Natural killer cell (primary cell): ENCODE measurements at regions not wholly inside any gene's neighbourhood (a gene's known extent, or its start where the extent isn't known, plus 50 kb on each side); places are given as distances from the start of the nearest gene placed in this dataset.
A peak's percentile ranks its signal among the peaks of the same experiment; 100 is the strongest.

Source experiments
- ATAC-seq, 3 donors: fragments of 150-1000 bp in 2 of 3; fragments of 200-7000 bp in 1 of 3; cut with Tn5 transposase; 1 replicate in 1 of 3; 2 replicates in 2 of 3; pipeline ENCODE4 v1.10.0; 2021; ENCODE audit warnings: mild to moderate bottlenecking in 2 of 3, moderate library complexity in 2 of 3
- DNase-seq, 2 donors: peaks; one replicate each; pipeline versions ENCODE4 v3.0.0 to v3.0.0-alpha.2; 2013 to 2021; ENCODE audit warnings: mixed read lengths in 1 of 2
- H3K27ac ChIP-seq: one replicate; pipeline ENCODE4 v1.5.1; 2013; ENCODE audit warnings: mild to moderate bottlenecking, low read length
- H3K27me3 ChIP-seq: one replicate; pipeline ENCODE4 v1.6.1; 2013; ENCODE audit warnings: low read length; ENCODE audit not compliant: control insufficient read depth, insufficient read depth
- H3K36me3 ChIP-seq: one replicate; pipeline ENCODE4 v1.6.1; 2013; ENCODE audit warnings: low read length; ENCODE audit not compliant: control insufficient read depth, insufficient read depth
- H3K4me1 ChIP-seq: one replicate; pipeline ENCODE4 v1.6.1; 2013; ENCODE audit warnings: low read length; ENCODE audit not compliant: control insufficient read depth, insufficient read depth
- H3K4me3 ChIP-seq: one replicate; pipeline ENCODE4 v1.5.1; 2013; ENCODE audit warnings: low read length
- H3K9me3 ChIP-seq: one replicate; pipeline ENCODE4 v1.6.1; 2013; ENCODE audit warnings: low read length; ENCODE audit not compliant: control insufficient read depth, insufficient read depth
- H3K27ac Mint-ChIP-seq, 2 donors: one replicate each; pipeline ENCODE4 v1.8.0; 2022; ENCODE audit warnings: mild to moderate bottlenecking in 2 of 2, mixed read lengths in 2 of 2, moderate library complexity in 1 of 2
- H3K27me3 Mint-ChIP-seq, 2 donors: one replicate each; pipeline ENCODE4 v1.8.0; 2022; ENCODE audit warnings: low read depth in 2 of 2, mixed read lengths in 2 of 2
- H3K36me3 Mint-ChIP-seq: one replicate; pipeline ENCODE4 v1.8.0; 2022; ENCODE audit warnings: mixed read lengths
- H3K4me1 Mint-ChIP-seq, 2 donors: one replicate each; pipeline ENCODE4 v1.8.0; 2022; ENCODE audit warnings: mixed read lengths in 2 of 2
- H3K4me3 Mint-ChIP-seq: one replicate; pipeline ENCODE4 v1.8.0; 2022; ENCODE audit warnings: mild to moderate bottlenecking, moderate library complexity, mixed read lengths
- H3K9me3 Mint-ChIP-seq, 2 donors: one replicate each; pipeline ENCODE4 v1.8.0; 2022; ENCODE audit warnings: mixed read lengths in 2 of 2
- CTCF ChIP-seq: fragments of 200-600 bp; IDR thresholded peaks from one replicate; pipeline ENCODE4 v1.8.0; 2022; ENCODE audit warnings: antibody characterized with exemption
- WGBS: methylation state at CpG from one replicate; pipeline ENCODE4 v1.1.7; 2013; ENCODE audit warnings: missing lambda C conversion rate; ENCODE audit not compliant: insufficient coverage; 5-methylcytosine and 5-hydroxymethylcytosine counted together
- intact Hi-C: fragments of 100-400 bp; cut with micrococcal nuclease; formaldehyde crosslinking; loops from one replicate; pipeline ENCODE4 v1.14.2; 2022

- intact Hi-C loops: no loop called here
- WGBS: 89% methylated on average over 2 of the region's 2 CpGs
Observed at GRCh38 chr1:212554401-212554800, 54.2 kb upstream of the ATF3 start.

GRCh38 chr1:212555426-212555825 is 53.1 kb upstream of the ATF3 start:
- Histone ChIP-seq H3K4me1 (peaks cover 14% of the 10 kb centered on the region), H3K9me3 (no peaks in the 10 kb centered on the region), H3K27me3 (no peaks in the 10 kb centered on the region), H3K4me3 (no peak overlapping the region), H3K27ac (no peak overlapping the region), H3K36me3 (no peaks in the 10 kb centered on the region)
- peaks cover 18 to 23% of the 10 kb centered on the region in 2 donors for H3K27me3 Mint-ChIP-seq
- DNase-seq (no peak), ATAC-seq (no peak)
- H3K36me3 Mint-ChIP-seq: no peaks in the 10 kb centered on the region
- no peak overlapping the region for H3K27ac Mint-ChIP-seq
- intact Hi-C loops: no loop called here
- H3K9me3 Mint-ChIP-seq: no peaks in the 10 kb centered on the region
- peaks cover 6 to 11% of the 10 kb centered on the region in 2 donors for H3K4me1 Mint-ChIP-seq
- no peak for TF ChIP-seq CTCF
- WGBS: 91% methylated on average over 2 of the region's 2 CpGs
- H3K4me3 Mint-ChIP-seq: no peak overlapping the region

More at GRCh38 chr1:212554401-212554800, 54.2 kb upstream of the ATF3 start:
- DNase-seq (no peak), ATAC-seq (no peak)
- Mint-ChIP-seq H3K9me3 (no peaks in the 10 kb centered on the region), H3K27ac (no peak overlapping the region), H3K4me3 (no peak overlapping the region), H3K4me1 (peaks cover 6 to 11% of the 10 kb centered on the region in 2 donors), H3K27me3 (peaks cover 18 to 31% of the 10 kb centered on the region in 2 donors), H3K36me3 (no peaks in the 10 kb centered on the region)
- Histone ChIP-seq H3K4me3 (no peak overlapping the region), H3K36me3 (no peaks in the 10 kb centered on the region), H3K4me1 (peaks cover 13% of the 10 kb centered on the region), H3K27ac (no peak overlapping the region), H3K27me3 (no peaks in the 10 kb centered on the region), H3K9me3 (no peaks in the 10 kb centered on the region)
- no peak for TF ChIP-seq CTCF

- no peak overlapping the region for H3K27ac ChIP-seq
- Mint-ChIP-seq H3K4me1 (peaks cover 6 to 11% of the 10 kb centered on the region in 2 donors), H3K9me3 (no peaks in the 10 kb centered on the region), H3K27ac (peak overlapping the region in 1 of 2 donors; percentile 90), H3K36me3 (no peaks in the 10 kb centered on the region), H3K27me3 (peaks cover 8 to 15% of the 10 kb centered on the region in 2 donors), H3K4me3 (peak overlapping the region; percentile 70)
- no peak for TF ChIP-seq CTCF
- no peaks in the 10 kb centered on the region for H3K36me3 ChIP-seq
- H3K4me1 ChIP-seq: peaks cover 14% of the 10 kb centered on the region
- DNase-seq: no peak
- no peak for ATAC-seq
- no peaks in the 10 kb centered on the region for H3K9me3 ChIP-seq
- no peak overlapping the region for H3K4me3 ChIP-seq
- no peaks in the 10 kb centered on the region for H3K27me3 ChIP-seq
- intact Hi-C loops: no loop called here
- WGBS: 100% methylated on average over 3 of the region's 3 CpGs
Observed at GRCh38 chr1:212556822-212557549, 51.6 kb upstream of the ATF3 start.
